ENCODE measurements at regions not wholly inside any gene's neighbourhood (a gene's known extent, or its start where the extent isn't known, plus 50 kb on each side); places are given as distances from the start of the nearest gene placed in this dataset.

DNA sequence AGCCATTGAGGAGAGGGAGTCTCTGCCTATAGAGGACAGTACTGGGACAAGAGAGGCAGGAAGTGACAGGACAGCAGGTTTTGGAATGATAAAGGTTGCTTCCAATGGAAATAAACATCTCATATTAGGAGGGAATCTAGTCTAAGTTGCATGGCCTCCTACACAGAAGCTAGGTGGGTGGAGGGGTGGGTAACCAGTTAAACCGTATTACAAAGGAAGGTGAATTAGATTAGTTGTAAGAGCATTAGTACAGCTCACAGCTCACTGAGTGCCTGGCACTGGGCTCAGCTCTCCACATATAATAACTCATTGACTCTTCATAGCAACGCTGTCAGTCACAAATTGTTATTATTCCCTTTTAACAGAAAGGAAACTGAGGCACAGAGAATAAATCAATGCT is 468.1 kb downstream of the PTPRU start:
- DNase-seq, result no peak

DNA sequence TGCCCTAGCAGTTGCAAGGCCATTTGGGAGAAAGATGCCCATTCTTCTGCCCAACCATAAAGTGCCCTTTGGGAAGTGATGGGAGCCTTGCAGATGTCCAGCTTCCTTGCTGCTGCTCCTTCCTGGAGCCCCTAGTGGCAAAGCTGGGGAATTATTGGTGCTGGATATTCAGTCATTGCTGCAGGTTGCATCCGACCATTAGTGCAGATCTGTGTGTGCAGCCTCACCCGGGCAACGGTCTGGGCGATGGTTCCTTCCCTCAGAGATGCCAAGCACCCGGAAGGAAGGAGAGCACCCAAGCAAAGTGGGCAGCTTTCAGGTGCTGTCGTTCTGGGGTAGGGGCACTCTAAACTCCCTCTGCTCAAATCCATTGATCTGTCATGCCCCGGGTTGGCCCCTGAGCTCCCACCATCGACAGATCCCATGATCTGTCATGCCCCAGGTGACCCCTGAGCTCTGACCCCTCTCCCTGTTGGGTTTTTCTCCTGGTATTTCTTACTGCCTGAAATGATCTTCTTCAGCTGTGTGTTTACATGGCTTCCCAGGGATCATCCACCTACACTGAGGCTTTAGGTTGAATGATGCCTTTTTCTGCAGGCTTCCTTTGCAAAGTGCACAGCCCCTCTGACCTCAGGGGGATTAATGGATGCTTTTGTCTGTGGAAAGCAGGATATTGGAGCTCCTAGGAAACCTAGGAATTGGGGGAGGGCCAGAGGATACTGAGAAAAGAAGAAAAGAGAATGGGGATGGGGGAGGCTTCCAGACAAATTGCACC is 467.5 kb downstream of the PTPRU start:
- no peak for DNase-seq

DNA sequence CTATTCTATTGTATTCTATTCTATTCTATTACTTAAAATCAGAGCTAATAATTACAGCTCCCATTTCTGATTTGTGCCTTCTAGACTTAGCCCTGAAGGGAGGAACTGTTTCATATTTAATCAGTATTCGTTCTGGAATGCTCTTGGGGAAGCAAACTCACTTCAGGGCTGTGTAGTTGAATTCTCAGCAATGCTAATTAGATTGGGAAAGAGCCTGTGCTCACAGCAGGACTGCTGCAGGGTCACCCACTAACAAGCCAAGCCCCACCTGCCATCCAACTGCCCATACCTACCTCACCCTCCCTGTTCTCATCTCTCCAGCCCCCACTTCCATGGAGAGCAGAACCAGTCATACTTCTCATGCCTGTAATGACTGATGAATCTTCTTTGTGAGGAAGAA is 464.2 kb downstream of the PTPRU start:
- no peak for DNase-seq

DNA sequence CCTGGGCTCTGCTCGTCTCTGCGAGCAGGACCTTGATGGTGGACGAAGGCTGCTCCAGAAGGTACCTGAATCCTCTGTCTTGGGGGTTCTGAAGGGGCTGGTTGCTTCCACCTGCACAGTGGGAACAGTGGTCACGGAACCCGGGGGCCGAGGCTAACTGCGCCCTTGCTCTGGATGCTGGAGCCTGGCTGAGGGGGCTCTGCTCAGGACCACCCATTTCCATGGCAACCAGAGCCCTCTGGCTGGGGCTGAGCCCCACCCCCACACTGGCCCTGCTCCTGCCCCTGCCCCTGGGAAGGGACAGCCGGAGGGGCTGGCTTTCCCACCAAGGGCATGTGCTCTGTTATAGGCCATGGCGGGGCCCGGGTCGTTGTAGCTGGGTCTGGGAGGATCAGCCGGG is 462.3 kb downstream of the PTPRU start:
- DNase-seq, result no peak

DNA sequence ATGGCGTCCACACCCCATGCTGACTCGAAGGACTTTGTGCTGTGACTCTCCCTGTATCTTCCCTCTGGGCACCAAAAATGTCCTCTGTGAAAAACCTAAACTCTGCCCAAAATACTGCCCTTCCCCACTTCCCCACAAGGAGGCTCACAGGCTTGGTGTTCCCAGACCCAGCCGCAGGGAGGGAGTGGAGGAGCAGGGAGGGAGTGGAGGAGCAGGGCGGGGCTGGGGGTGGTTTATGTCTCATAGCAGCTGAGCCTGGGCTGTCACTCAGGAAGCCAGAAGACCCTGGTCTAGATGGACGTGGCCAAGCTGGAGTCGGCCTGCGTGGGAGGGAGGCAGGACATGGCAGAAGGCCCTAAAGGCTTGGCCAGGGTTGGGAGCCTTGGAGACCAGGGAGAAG is 461.7 kb downstream of the PTPRU start:
- no peak for DNase-seq

DNA sequence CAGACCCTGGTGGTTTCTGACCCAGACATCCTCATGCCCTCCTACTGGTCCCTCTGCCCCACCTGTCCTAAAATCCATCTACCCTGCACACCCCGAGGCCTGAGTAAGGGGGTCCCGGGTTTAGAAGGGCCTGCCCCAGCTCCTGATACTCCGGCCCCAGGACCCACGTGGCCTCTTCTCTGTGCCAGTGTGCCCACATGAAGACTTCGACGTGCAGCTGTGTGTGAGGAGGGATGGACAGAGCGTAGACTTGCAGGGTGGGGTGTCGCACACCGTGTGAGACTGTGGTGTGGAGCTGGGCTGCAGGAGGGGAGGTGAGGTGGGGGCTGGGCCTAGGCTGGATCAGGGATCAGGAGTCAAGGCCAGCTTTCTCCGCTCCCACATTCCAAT is 461.1 kb downstream of the PTPRU start:
- DNase-seq, result no peak

DNA sequence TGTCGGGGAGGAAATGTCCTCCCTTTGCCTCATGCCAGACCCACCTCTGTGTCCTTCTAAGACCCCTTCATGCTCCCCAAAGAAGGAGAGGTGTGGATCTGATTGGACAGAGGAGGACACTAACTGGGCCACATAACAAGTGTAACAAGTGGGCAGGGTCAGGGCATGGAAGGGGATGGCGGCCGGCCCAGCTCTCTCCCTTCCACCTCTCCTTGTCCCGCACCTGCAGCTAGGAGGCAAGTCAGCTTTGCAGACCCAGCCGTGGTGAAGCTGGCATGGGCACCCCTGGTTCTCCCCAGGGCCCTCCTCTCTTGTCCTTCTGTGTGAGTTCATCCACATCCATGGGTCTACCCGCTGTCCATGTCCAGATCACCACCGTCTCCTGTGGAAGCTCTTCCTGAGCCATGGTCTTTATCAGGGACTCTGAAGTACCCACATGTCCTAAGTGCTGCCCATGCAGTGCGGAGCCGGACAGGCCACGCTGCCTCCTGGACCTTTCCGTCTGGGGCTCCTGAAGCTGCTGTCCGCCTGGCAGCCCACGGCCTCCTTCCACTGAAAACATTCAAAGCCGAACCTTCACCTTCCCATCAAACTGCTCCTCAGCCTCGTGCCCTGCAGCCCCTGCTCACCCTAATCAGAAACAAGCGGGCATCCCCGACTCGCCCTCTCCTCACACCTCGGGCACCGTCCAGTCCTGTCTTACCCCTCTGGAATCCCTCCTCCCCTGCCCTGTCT is 460.5 kb downstream of the PTPRU start:
- no peak for DNase-seq

DNA sequence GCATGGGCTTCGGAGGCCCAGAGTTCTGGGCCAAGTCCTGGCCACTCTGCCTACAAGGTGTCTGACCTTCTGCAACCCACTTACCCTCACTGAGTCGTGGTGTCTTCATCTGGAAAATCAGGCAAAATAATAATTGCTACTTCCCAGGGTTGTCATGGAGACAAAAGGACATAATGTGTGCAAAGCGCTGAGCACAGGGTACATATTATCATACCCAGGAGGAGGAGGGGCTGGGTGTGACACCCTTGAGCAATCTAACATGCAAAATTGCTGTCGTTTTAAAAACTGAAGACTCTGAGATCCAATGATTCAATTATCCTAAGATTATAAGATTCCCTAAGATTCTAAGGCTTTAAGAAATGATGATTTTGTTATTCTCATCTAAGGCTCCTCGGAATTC is 459.5 kb downstream of the PTPRU start:
- no peak for DNase-seq

DNA sequence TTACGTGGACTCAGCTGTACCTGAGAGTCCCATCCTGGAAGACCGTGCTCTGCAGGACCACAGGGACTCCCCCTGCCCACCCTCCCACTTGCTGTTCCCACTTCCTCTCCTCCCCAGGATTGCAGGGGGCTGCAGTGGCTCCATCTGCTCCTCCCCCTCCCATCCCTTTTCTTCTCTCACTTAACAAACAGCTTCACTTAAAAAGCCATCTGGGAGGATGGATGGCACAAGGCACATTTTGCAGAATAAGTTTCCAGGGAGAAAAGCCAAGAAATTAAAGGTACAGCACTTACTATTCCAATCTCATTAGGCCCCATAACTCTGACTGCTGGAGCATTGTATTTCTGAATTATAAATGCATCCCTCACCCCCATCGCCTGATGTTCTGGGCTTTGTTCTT is 458.7 kb downstream of the PTPRU start:
- no peak for DNase-seq

DNA sequence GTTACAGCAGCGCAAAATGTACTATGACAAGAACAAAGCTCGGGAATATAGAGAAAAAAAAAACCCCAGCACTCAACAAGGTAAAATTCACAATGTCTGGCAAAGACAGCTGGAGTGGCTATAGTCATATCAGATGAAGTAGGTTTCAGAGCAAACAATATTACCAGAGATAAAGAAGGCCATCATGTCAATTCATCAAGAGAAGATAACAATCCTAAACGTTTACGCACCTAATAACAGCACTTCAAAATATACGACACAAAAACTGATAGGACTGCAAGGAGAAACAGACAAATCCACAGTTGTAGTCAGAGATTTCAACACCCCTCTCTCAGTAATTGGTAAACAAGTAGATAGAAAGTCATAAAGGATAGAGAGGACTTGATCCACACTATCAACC is 455.2 kb downstream of the PTPRU start:
- DNase-seq, result no peak

DNA sequence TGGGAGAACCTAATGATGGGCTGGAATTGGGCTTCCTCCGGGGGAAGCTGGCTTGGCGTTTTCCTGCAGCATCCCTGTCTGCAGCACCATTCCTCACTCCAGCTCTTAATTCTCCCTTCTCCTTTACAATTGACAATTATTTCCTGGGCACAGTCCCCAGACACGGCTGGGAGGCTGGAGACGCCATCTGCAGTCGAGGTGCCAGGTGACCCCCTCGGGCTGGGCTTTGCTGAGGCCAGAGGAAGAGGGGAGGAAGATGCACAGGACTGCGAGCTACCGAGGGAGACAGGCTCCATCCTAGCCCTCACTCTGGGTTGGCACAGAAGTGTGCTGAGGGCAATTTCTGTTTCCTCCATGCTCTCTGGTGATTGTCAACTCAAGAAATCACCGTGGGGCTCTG is 453.8 kb downstream of the PTPRU start:
- no peak for DNase-seq

DNA sequence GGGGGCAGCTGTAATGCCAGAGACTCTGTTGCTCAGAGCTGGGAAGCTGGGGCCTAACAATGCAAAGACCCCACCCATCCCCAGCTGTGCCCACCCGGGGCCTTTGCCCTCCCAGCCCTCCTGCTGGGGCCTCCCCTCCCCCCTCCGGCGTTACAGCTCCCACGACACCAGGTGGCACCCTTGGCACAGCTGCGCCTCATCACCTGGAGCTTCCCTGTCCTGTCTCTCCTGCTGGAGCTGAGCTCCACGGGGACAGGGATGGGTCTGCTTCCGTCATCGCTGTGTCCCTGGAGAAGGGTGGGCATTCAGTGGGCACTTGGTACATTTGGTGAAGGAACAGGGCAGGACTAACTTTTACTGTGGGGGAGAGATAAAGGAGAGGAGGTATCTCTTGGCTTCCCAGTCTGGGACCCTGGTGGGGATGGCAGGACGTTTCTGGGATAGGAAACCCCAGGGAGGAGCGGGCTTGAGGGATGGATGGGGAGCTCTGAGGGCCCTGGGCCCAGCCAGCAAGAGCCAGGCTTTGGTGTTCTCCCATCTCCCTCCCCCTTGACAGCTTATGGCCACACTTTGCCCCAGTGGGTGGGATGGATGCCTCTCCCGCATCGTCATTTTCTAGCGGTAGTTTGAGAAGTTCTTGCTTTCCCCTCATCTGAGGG is 453.2 kb downstream of the PTPRU start:
- DNase-seq, result no peak

DNA sequence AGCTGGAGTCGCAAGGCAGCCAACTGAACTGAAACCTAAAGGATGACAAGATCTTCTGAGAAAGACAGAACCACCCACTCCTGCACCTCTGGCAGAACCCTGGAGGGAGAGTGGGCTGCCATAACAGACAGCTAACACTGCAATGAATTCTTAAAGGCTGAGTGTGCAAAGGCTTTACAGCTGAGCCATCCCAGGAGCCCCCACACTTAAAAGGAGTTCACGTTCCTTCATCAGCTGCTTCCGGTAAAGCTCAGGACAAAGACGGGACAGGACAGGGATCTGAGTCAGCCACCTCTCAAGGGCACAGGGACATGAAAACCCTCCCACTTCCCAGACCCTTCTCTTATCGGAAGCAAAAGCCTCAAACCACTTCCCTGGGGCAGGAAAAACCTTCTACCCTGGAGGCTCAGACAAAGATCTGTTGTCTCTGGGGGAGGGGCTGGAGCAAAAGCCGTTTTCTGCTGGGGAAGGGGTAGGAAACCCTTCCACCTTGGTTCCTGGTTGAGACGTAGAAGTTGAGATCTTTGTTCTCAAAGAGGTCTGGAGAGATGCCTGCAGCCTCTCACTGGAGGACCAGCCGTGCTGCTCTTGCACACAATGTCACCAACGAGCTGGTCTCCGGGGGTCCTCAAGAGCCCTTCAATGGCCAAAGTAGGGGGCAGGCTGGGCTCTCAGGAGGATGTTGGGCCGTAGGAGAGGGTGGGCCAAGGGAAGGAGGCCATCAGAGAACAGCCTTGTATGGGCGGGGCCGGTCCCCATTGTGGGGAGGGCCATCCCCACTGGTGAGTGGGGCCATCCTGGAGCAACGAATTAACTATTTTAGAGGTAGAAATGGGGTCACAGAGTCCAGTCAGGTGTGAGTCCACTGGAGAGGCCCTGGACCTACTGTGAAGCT is 452.4 kb downstream of the PTPRU start:
- no peak for DNase-seq

DNA sequence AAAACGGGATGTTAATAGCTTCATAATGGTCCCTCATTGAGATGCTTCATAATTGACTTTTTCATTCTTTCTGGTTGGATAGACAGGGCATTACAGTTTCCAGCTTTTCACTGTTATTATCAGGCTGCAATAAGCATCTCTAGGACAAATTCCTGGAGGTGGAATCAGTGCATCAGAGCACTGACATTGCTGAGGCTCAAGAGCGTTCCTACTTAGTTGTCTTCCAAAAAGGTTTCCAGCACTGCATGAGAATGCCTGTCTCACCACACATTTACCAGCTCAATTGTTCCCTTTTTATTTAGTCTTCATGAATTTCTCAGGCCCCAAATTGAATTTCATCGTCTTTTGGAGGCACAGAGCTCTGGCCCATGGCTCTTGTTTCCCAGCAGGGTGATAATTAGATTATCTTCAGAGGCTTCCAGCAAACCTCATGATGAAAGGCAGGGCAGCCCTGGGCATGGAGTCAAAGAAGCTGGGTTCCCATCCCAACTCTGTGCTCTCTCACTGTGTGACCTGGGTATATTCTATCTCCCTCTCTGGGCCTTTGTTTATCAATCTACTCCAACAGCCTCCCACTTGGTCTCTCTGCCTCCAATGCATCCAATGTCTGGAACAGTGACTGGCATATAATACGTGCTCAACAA is 451.4 kb downstream of the PTPRU start:
- no peak for DNase-seq

DNA sequence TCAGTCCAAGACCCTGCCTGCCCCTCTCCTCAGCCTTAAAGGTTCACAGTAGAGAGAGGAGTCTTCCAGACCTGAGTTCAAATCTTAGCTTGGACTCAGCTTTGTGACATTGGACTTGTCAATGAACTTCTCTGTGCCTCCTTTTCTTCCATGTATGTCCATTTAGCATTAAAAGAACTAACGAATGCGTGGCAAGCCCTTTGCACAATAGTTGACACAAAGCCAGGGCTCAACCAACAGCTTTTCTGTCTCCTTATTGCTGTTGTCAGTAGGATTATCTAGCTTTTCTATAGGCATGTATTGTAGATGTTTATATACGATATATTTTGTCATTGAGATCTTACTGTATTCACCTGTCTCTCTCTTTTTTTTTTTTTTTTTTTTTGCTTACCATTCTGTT is 450.8 kb downstream of the PTPRU start:
- no peak for DNase-seq

DNA sequence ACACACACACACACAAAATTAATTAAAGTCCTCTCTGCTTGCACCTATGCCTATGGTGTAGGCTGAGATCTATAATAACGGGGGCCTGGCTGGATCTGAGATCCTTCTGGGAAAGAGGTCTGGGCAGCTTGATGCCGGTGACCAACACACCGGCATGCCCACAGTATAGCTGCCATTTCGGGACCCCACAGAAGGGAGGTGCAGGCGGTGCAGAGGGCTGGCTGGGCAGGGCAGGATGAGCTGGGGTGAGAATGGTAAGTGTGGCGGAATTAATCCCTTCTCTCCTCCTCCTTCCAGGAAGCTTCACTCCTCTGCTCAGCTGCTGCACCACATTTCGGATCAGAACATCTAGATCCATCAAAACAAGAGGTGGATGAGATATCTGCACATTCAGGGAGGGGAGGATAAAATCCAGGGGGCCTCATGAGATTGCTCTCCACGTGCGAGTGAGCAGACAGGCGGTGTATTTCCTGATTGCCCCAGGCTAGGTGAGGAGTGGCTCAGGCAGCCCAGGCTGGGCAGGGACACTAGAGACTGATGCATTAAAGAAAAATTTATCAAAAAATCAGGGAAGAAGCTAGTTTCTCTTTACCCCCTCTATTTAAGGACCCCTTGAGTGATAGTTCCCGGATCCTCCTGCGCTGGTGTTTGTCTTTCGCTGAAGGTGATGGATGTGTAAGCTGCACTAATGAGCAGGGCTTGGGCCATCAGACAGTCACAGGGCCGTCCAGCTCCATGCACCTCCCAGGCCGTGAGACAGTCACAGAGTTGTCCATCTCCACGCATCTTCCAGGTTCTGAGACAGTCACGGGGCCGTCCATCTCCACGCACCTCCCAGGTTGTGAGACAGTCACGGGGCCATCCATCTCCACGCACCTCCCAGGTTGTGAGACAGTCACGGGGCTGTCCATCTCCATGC is 449.9 kb downstream of the PTPRU start:
- DNase-seq, result no peak

DNA sequence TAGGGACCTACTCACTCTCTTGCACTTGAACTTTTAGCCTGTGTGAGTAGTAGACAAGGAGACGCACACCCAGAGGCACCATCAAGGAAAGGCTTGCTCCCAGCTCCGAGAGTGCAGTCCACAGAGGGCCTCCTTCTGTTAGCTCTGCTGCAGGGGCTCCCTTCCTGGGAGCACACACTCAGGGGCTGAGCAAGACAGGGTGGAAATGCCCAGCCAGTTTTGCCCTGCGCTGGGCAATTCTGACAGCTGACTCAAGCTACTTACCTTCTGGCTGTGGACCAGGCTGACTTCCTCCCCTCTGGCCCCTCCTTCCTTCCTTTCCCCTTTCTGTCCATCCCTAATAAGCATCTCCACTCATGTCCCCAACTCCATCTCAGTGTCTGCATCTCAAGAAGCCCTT is 449.1 kb downstream of the PTPRU start:
- no peak for DNase-seq

DNA sequence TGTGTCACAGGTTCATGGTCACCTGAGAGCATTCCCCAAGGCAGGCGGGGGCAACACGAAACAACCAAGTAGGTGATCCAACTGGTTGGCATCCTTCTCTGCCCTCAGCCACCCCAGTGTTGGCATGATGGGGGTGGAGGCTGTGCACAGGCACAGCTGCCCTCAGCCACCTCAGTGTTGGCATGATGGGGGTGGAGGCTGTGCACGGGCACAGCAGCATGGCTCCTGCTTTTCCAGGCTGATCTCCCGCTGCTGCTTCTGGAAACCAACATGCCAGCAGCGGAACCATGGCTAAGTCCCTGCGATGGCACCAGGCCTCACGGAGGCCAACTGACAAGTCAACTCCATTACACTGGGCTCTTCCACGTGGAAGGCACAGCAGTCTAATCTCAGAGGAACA is 447.8 kb downstream of the PTPRU start:
- DNase-seq, result no peak

DNA sequence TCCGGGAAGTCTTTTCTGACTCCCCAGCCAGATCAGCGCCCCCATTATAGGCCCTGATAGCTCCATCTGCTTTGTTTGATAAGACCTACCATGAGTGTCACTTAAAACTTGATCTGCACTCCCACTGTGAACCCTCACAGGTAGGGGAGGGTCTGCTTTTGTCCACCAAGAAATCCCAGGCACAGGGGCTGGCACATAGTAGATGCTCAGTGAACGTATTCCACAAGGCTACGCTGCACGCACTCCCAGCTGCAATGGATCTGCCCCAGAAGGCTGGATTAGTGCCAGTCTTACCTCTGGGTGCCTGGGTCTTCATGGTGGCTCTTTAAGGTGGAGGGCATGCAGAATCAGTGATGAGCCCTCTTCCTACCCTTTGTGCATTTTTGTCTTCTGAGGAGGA is 447.1 kb downstream of the PTPRU start:
- DNase-seq, result no peak

DNA sequence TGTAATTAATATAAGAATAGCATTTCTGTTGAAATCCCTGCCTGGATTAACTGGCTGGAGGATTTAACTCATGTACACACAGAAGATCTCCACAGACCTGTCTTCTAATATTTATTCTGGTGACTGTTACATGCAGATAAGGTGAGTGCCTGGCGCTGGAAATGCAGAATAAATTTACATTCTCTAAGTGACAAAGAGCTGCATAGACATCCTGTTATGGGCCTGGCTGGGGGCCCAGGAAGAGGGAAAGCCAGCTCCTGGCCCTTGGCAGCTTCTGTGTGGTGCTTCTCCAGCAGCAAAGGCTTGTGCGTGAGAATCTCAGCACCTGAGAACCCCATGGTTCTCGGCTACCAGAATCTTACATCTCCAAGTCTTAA is 446.6 kb downstream of the PTPRU start:
- DNase-seq, result no peak

DNA sequence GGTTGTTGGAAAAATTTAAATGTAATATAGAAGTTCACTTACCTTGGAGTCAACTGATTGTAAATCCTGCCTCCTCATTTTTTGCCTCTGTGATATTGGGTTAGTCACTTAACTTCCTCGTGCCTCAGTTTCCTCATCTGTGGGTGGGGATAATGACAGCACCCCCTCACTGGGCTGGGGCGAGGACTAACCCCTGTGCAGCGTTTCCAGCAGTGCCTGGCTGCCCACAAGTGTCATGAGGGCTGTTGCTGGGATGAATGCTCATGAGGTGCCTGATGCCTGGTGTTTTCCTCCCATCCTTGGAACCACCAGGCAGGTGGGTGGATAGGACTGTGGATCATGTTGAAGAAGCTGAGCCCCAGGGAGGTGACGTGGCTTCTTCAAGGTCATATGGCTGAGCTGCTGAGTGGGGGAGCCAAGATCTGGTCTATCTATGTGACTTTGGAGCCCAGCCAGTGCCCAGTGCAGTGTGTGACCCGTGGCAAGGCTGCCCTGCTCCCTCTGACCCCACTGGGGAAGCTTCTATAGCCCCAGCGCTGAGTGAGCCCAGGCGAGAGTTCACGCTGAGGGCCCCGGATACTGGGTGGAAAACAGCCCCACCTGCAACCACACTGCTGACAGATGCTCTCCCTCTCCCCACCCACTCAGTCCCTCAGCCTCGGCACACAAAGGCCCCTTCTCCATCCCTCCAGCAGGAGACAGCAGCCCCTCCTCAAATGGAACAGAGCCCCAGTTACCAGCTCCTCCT is 446.0 kb downstream of the PTPRU start:
- DNase-seq, result no peak

All from NCI-H446 treated with DMSO at 0.1 percent for 48 hours (cell line).